ENCODE measurements at regions not wholly inside any gene's neighbourhood (a gene's known extent, or its start where the extent isn't known, plus 50 kb on each side); places are given as distances from the start of the nearest gene placed in this dataset.

GRCh38 chr4:123305736-123306135 lies 90.9 kb upstream of the SPRY1 start:
- Histone ChIP-seq H3K36me3 (peaks cover 0 to 21% (median 0%) of the 10 kb centered on the region in 6 donors), H3K4me1 (no peaks in the 10 kb centered on the region), H3K4me3 (no peak overlapping the region), H3K9me3 (no peaks in the 10 kb centered on the region), H3K27ac (no peak overlapping the region), H3K27me3 (replicated peaks in 1 of 7) (no peaks in the 10 kb centered on the region)
- 93 to 97% (median 95%) methylated on average over 6 of the region's 6 CpGs for WGBS, 5 donors
- TF ChIP-seq, protein P1, sequence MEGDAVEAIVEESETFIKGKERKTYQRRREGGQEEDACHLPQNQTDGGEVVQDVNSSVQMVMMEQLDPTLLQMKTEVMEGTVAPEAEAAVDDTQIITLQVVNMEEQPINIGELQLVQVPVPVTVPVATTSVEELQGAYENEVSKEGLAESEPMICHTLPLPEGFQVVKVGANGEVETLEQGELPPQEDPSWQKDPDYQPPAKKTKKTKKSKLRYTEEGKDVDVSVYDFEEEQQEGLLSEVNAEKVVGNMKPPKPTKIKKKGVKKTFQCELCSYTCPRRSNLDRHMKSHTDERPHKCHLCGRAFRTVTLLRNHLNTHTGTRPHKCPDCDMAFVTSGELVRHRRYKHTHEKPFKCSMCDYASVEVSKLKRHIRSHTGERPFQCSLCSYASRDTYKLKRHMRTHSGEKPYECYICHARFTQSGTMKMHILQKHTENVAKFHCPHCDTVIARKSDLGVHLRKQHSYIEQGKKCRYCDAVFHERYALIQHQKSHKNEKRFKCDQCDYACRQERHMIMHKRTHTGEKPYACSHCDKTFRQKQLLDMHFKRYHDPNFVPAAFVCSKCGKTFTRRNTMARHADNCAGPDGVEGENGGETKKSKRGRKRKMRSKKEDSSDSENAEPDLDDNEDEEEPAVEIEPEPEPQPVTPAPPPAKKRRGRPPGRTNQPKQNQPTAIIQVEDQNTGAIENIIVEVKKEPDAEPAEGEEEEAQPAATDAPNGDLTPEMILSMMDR (IDR thresholded peaks at IDR 0.05 in 8 of 11, conservative IDR thresholded peaks at IDR 0.05 in 3 of 11) = no peak
- TF ChIP-seq POLR2AphosphoS5 (IDR thresholded peaks at IDR 0.05) (no peak), POLR2A (IDR thresholded peaks at IDR 0.05) (no peak)
- DNase-seq = no peak
- intact Hi-C loops (cut with DNase I; ENCODE audit: low total_unique reads) = no loop called here

DNA sequence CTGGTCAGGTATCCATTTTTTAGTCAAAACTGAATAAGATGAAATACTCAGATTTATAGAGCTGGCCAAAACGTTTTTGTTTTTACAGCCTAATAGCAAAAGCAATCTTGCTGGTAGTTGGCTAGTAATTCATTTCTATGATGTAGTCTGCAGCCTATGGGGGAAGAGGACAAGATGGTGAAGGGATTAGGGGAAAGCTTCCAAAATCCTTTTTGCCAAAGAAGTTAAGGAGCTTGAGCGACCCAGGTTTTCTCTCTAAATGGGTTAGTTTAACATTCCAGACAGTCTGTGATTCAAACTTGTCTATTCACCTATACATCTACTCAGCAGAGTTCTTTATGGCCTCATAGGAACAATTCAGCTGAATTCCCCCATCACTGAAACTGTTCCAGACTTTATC lies 89.8 kb upstream of the SPRY1 start:
- no peak for DNase-seq
- H3K4me3 ChIP-seq = no peak overlapping the region
- no peaks in the 10 kb centered on the region for H3K27me3 ChIP-seq (replicated peaks in 1 of 7)
- WGBS, 5 donors = 85 to 92% (median 91%) methylated on average over 2 of the region's 2 CpGs
- H3K9me3 ChIP-seq = no peaks in the 10 kb centered on the region
- H3K36me3 ChIP-seq = peaks cover 0 to 21% (median 0%) of the 10 kb centered on the region in 6 donors
- no peak for TF ChIP-seq POLR2A (IDR thresholded peaks at IDR 0.05)
- TF ChIP-seq, protein P1 (IDR thresholded peaks at IDR 0.05 in 8 of 11, conservative IDR thresholded peaks at IDR 0.05 in 3 of 11) = no peak
- no peak for TF ChIP-seq POLR2AphosphoS5 (IDR thresholded peaks at IDR 0.05)
- intact Hi-C loops (cut with DNase I; ENCODE audit: low total_unique reads) = no loop called here
- H3K4me1 ChIP-seq = no peaks in the 10 kb centered on the region
- no peak overlapping the region for H3K27ac ChIP-seq

DNA sequence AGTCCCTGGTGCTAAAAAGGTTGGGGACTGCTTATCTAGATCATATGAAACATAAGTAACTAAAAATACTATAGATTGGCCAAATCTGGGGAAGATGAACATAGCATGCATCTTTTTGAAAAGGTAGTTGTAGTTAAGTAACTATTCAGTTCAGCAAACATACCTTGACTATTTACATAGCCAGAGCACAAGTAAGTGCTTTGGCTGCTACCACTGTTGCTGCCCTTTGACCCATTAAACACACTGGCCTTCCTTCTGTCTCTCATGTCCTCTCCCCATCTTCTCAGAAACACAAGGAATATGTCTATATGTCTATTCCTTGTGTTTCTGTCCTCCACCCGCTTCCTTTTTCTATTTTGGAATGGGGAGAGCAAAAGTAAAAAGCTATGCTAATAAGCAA lies 87.9 kb upstream of the SPRY1 start:
- no peak for TF ChIP-seq POLR2AphosphoS5 (IDR thresholded peaks at IDR 0.05)
- TF ChIP-seq POLR2A (IDR thresholded peaks at IDR 0.05) = no peak
- TF ChIP-seq, protein P1 (IDR thresholded peaks at IDR 0.05 in 8 of 11, conservative IDR thresholded peaks at IDR 0.05 in 3 of 11) = no peak
- 91 to 100% (median 98%) methylated on average over 1 of the region's 1 CpG for WGBS, 5 donors
- no peaks in the 10 kb centered on the region for H3K9me3 ChIP-seq
- H3K4me1 ChIP-seq = no peaks in the 10 kb centered on the region
- intact Hi-C loops (cut with DNase I; ENCODE audit: low total_unique reads) = no loop called here
- H3K4me3 ChIP-seq = no peak overlapping the region
- no peak overlapping the region for H3K27ac ChIP-seq
- H3K27me3 ChIP-seq (replicated peaks in 1 of 7) = no peaks in the 10 kb centered on the region
- H3K36me3 ChIP-seq = peaks cover 0 to 21% (median 1%) of the 10 kb centered on the region in 6 donors
- DNase-seq = no peak

DNA sequence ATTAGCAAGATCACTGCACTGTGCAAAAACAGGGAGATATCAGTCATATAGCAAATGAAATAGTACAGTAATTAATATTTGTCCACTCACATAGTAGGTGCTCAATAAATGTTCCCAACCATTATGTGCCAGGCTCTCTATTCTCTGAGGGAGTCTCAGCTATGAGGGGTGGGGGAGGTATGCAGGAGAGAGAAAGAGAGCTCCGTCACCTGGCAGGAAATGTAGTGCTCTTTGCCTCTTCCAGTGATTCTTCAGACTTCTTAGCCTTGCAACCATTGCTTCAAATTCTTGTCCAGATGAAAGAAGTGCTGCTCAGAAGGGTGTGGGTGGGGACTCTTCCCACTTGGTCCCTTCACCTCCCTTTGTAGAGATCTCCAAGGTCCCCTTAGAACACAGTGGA lies 84.5 kb upstream of the SPRY1 start:
- intact Hi-C loops (cut with DNase I; ENCODE audit: low total_unique reads) = no loop called here
- Histone ChIP-seq H3K27ac (no peak overlapping the region), H3K27me3 (replicated peaks in 1 of 7) (no peaks in the 10 kb centered on the region), H3K9me3 (no peaks in the 10 kb centered on the region), H3K36me3 (peaks cover 0 to 43% (median 3%) of the 10 kb centered on the region in 6 donors), H3K4me3 (no peak overlapping the region), H3K4me1 (no peaks in the 10 kb centered on the region)
- DNase-seq = no peak
- TF ChIP-seq POLR2A (IDR thresholded peaks at IDR 0.05) = no peak
- TF ChIP-seq, protein P1 (IDR thresholded peaks at IDR 0.05 in 8 of 11, conservative IDR thresholded peaks at IDR 0.05 in 3 of 11) = no peak
- WGBS, 5 donors = 89 to 100% (median 100%) methylated on average over 1 of the region's 1 CpG

All from spleen (tissue), 11 donors.